Endothelial cell (in vitro differentiated cells): ENCODE measurements at regions not wholly inside any gene's neighbourhood (a gene's known extent, or its start where the extent isn't known, plus 50 kb on each side); places are given as distances from the start of the nearest gene placed in this dataset.

Experiments
- DNase-seq: peaks from one replicate; pipeline ENCODE4 v3.0.0; 2021; ENCODE audit warnings: low spot score
- H3K27ac Mint-ChIP-seq: one replicate; pipeline ENCODE4 v1.8.0; 2021; ENCODE audit warnings: mixed read lengths, inconsistent platforms; ENCODE audit not compliant: unreplicated experiment
- H3K27me3 Mint-ChIP-seq: one replicate; pipeline ENCODE4 v1.8.0; 2021; ENCODE audit warnings: mild to moderate bottlenecking, moderate library complexity, mixed read lengths, inconsistent platforms; ENCODE audit not compliant: unreplicated experiment
- H3K36me3 Mint-ChIP-seq: one replicate; pipeline ENCODE4 v1.8.0; 2021; ENCODE audit warnings: mild to moderate bottlenecking, low read depth, mixed read lengths, inconsistent platforms; ENCODE audit not compliant: unreplicated experiment
- H3K4me1 Mint-ChIP-seq: one replicate; pipeline ENCODE4 v1.8.0; 2021; ENCODE audit warnings: mild to moderate bottlenecking, mixed read lengths, inconsistent platforms; ENCODE audit not compliant: unreplicated experiment
- H3K4me3 Mint-ChIP-seq: one replicate; pipeline ENCODE4 v1.8.0; 2021; ENCODE audit warnings: mild to moderate bottlenecking, mixed read lengths, inconsistent platforms; ENCODE audit not compliant: unreplicated experiment
- H3K9me3 Mint-ChIP-seq: one replicate; pipeline ENCODE4 v1.8.0; 2021; ENCODE audit warnings: mixed read lengths, inconsistent platforms; ENCODE audit not compliant: unreplicated experiment
- CTCF ChIP-seq: fragments of 200-600 bp; sonication (generic); IDR thresholded peaks from one replicate; pipeline ENCODE4 v1.5.0; 2021; ENCODE audit warnings: antibody characterized with exemption; ENCODE audit not compliant: unreplicated experiment

GRCh38 chrY:15583111-15583510 is 1058.8 kb downstream of the NLGN4Y start:
- Mint-ChIP-seq H3K4me1 (no peaks in the 10 kb centered on the region), H3K9me3 (no peaks in the 10 kb centered on the region), H3K36me3 (no peaks in the 10 kb centered on the region), H3K27ac (no peak overlapping the region), H3K27me3 (no peaks in the 10 kb centered on the region), H3K4me3 (no peak overlapping the region)
- TF ChIP-seq CTCF, result no peak
- DNase-seq, result no peak

GRCh38 chrY:15592957-15593356 is 1068.6 kb downstream of the NLGN4Y start:
- no peaks in the 10 kb centered on the region for H3K36me3 Mint-ChIP-seq
- no peaks in the 10 kb centered on the region for H3K9me3 Mint-ChIP-seq
- H3K4me1 Mint-ChIP-seq, result no peaks in the 10 kb centered on the region
- no peak for DNase-seq
- TF ChIP-seq CTCF, result no peak
- no peak overlapping the region for H3K4me3 Mint-ChIP-seq
- no peak overlapping the region for H3K27ac Mint-ChIP-seq
- peaks cover 2% of the 10 kb centered on the region for H3K27me3 Mint-ChIP-seq

GRCh38 chrY:15593476-15594160 is 1069.3 kb downstream of the NLGN4Y start:
- Mint-ChIP-seq H3K4me3 (no peak overlapping the region), H3K4me1 (no peaks in the 10 kb centered on the region)
- no peak for DNase-seq

GRCh38 chrY:15594179-15594578 is 1069.8 kb downstream of the NLGN4Y start:
- H3K4me3 Mint-ChIP-seq, result no peak overlapping the region
- DNase-seq, result no peak
- H3K36me3 Mint-ChIP-seq, result no peaks in the 10 kb centered on the region
- no peaks in the 10 kb centered on the region for H3K4me1 Mint-ChIP-seq
- no peak for TF ChIP-seq CTCF
- H3K27ac Mint-ChIP-seq, result no peak overlapping the region
- H3K9me3 Mint-ChIP-seq, result no peaks in the 10 kb centered on the region
- H3K27me3 Mint-ChIP-seq, result no peaks in the 10 kb centered on the region

More at GRCh38 chrY:15593476-15594160, 1069.3 kb downstream of the NLGN4Y start:
- Mint-ChIP-seq H3K9me3 (no peaks in the 10 kb centered on the region), H3K27ac (no peak overlapping the region), H3K36me3 (no peaks in the 10 kb centered on the region), H3K27me3 (no peaks in the 10 kb centered on the region)
- TF ChIP-seq CTCF, result no peak

- Mint-ChIP-seq H3K27ac (no peak overlapping the region), H3K4me1 (no peaks in the 10 kb centered on the region), H3K27me3 (no peaks in the 10 kb centered on the region), H3K36me3 (no peaks in the 10 kb centered on the region), H3K9me3 (no peaks in the 10 kb centered on the region), H3K4me3 (no peak overlapping the region)
- TF ChIP-seq CTCF, result no peak
- DNase-seq, result no peak
Observed at GRCh38 chrY:15600565-15600964, 1076.2 kb downstream of the NLGN4Y start.
